HUES6 (cell line): ENCODE measurements at regions not wholly inside any gene's neighbourhood (a gene's known extent, or its start where the extent isn't known, plus 50 kb on each side); places are given as distances from the start of the nearest gene placed in this dataset.

ENCODE experiments used
- H3K27ac ChIP-seq: 2 replicates; pipeline ENCODE4 v1.7.0; 2013; ENCODE audit warnings: low read depth, mild to moderate bottlenecking, low read length, inconsistent platforms
- H3K27me3 ChIP-seq: 2 replicates; pipeline ENCODE4 v1.6.1; 2013; ENCODE audit warnings: low read length; ENCODE audit not compliant: control insufficient read depth, insufficient read depth
- H3K36me3 ChIP-seq: 2 replicates; pipeline ENCODE4 v1.6.1; 2013; ENCODE audit warnings: low read length; ENCODE audit not compliant: control insufficient read depth, insufficient read depth
- H3K4me1 ChIP-seq: 2 replicates; pipeline ENCODE4 v1.6.1; 2013; ENCODE audit warnings: low read length; ENCODE audit not compliant: control insufficient read depth, insufficient read depth
- H3K4me3 ChIP-seq: 2 replicates; pipeline ENCODE4 v1.5.1; 2013; ENCODE audit warnings: low read depth, low read length
- H3K9ac ChIP-seq: one replicate; pipeline ENCODE4 v1.6.1; 2013; ENCODE audit warnings: mild to moderate bottlenecking, low read length
- H3K9me3 ChIP-seq: 2 replicates; pipeline ENCODE4 v1.6.1; 2013; ENCODE audit warnings: low read depth, low read length; ENCODE audit not compliant: control insufficient read depth, insufficient read depth

GRCh38 chr2:152813351-152813750 lies 94.9 kb downstream of the ARL6IP6 start:
- peaks cover 3% of the 10 kb centered on the region for H3K9me3 ChIP-seq
- no peak overlapping the region for H3K4me3 ChIP-seq
- H3K27ac ChIP-seq: no peak overlapping the region
- no peaks in the 10 kb centered on the region; the same call in 1 of the 2 replicates for H3K4me1 ChIP-seq
- no peak overlapping the region for H3K9ac ChIP-seq
- H3K27me3 ChIP-seq: no peaks in the 10 kb centered on the region
- no peaks in the 10 kb centered on the region for H3K36me3 ChIP-seq
